WTC11 (cell line): ENCODE measurements at regions not wholly inside any gene's neighbourhood (a gene's known extent, or its start where the extent isn't known, plus 50 kb on each side); places are given as distances from the start of the nearest gene placed in this dataset.

Experiments used
- SP1 ChIP-seq: sonication (generic); formaldehyde crosslinking; conservative IDR thresholded peaks from 2 replicates; pipeline ENCODE4 v1.8.1; 2022; ENCODE audit warnings: missing genetic modification reagents
- TEAD4 ChIP-seq: sonication (generic); formaldehyde crosslinking; IDR thresholded peaks from 2 replicates; pipeline ENCODE4 v1.8.0; 2022; ENCODE audit warnings: mild to moderate bottlenecking, missing genetic modification reagents
- ZNF416 ChIP-seq: fragments of 250-450 bp; sonication (Bioruptor Pico); IDR thresholded peaks from 2 replicates; pipeline ENCODE4 v1.9.0; 2021; ENCODE audit warnings: mild to moderate bottlenecking, inconsistent platforms
- TF ChIP-seq, protein P1 (sequence below): sonication (generic); formaldehyde crosslinking; IDR thresholded peaks from 2 replicates; pipeline ENCODE4 v1.8.1; 2022; ENCODE audit warnings: mild to moderate bottlenecking, missing genetic modification reagents, moderate library complexity, borderline replicate concordance
- TF ChIP-seq, protein P2 (sequence below): fragments of 200-600 bp; IDR thresholded peaks from 2 replicates; pipeline ENCODE4 v1.8.0; 2022; ENCODE audit warnings: antibody characterized with exemption
- TF ChIP-seq, protein P3 (sequence below): sonication (generic); formaldehyde crosslinking; IDR thresholded peaks from 2 replicates; pipeline ENCODE4 v1.8.0; 2022; ENCODE audit warnings: mild to moderate bottlenecking, missing genetic modification reagents
- TF ChIP-seq, protein P4 (sequence below): sonication (generic); formaldehyde crosslinking; IDR thresholded peaks from 2 replicates; pipeline ENCODE4 v1.8.1; 2023; ENCODE audit warnings: mild to moderate bottlenecking, missing genetic modification reagents, borderline replicate concordance
- TF ChIP-seq, protein P5 (sequence below): sonication (generic); formaldehyde crosslinking; IDR thresholded peaks from 2 replicates; pipeline ENCODE4 v1.8.0; 2023; ENCODE audit warnings: mild to moderate bottlenecking, missing genetic modification reagents

DNA sequence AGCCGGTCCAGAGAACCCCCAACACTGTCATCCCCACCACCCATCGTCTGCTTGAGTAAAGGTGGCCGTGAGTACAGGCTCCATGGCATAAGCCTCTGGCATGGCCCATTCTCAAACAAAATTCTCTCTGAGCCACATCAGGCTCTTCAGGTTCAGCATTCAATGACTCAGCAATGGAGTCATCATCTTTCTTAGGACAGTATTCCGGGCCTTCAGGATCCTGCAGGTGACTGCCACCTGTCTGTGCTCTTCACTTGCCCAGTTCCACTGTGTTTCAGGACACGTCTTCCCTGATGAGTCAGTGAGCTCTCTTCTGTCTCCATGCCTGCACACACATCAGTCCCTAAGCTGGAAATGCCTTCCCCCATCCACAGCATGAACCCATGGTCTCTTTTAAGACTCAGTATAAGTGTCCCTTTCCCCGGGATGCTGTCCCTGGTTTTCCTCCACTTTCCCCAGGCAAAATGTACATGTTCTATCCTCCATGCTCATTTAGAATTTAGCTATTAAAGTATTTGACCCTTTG lies 81.1 kb upstream of the FGGY start:
- no peak for TF ChIP-seq ZNF416 (CRISPR knock-in tag)
- TF ChIP-seq TEAD4 (CRISPR knock-in tag): no peak
- TF ChIP-seq, protein P1, sequence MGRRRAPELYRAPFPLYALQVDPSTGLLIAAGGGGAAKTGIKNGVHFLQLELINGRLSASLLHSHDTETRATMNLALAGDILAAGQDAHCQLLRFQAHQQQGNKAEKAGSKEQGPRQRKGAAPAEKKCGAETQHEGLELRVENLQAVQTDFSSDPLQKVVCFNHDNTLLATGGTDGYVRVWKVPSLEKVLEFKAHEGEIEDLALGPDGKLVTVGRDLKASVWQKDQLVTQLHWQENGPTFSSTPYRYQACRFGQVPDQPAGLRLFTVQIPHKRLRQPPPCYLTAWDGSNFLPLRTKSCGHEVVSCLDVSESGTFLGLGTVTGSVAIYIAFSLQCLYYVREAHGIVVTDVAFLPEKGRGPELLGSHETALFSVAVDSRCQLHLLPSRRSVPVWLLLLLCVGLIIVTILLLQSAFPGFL (CRISPR knock-in tag): no peak
- TF ChIP-seq, protein P2, sequence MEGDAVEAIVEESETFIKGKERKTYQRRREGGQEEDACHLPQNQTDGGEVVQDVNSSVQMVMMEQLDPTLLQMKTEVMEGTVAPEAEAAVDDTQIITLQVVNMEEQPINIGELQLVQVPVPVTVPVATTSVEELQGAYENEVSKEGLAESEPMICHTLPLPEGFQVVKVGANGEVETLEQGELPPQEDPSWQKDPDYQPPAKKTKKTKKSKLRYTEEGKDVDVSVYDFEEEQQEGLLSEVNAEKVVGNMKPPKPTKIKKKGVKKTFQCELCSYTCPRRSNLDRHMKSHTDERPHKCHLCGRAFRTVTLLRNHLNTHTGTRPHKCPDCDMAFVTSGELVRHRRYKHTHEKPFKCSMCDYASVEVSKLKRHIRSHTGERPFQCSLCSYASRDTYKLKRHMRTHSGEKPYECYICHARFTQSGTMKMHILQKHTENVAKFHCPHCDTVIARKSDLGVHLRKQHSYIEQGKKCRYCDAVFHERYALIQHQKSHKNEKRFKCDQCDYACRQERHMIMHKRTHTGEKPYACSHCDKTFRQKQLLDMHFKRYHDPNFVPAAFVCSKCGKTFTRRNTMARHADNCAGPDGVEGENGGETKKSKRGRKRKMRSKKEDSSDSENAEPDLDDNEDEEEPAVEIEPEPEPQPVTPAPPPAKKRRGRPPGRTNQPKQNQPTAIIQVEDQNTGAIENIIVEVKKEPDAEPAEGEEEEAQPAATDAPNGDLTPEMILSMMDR: no peak
- TF ChIP-seq SP1 (CRISPR knock-in tag): no peak
- TF ChIP-seq, protein P3, sequence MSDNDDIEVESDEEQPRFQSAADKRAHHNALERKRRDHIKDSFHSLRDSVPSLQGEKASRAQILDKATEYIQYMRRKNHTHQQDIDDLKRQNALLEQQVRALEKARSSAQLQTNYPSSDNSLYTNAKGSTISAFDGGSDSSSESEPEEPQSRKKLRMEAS: no peak
- TF ChIP-seq, protein P4, sequence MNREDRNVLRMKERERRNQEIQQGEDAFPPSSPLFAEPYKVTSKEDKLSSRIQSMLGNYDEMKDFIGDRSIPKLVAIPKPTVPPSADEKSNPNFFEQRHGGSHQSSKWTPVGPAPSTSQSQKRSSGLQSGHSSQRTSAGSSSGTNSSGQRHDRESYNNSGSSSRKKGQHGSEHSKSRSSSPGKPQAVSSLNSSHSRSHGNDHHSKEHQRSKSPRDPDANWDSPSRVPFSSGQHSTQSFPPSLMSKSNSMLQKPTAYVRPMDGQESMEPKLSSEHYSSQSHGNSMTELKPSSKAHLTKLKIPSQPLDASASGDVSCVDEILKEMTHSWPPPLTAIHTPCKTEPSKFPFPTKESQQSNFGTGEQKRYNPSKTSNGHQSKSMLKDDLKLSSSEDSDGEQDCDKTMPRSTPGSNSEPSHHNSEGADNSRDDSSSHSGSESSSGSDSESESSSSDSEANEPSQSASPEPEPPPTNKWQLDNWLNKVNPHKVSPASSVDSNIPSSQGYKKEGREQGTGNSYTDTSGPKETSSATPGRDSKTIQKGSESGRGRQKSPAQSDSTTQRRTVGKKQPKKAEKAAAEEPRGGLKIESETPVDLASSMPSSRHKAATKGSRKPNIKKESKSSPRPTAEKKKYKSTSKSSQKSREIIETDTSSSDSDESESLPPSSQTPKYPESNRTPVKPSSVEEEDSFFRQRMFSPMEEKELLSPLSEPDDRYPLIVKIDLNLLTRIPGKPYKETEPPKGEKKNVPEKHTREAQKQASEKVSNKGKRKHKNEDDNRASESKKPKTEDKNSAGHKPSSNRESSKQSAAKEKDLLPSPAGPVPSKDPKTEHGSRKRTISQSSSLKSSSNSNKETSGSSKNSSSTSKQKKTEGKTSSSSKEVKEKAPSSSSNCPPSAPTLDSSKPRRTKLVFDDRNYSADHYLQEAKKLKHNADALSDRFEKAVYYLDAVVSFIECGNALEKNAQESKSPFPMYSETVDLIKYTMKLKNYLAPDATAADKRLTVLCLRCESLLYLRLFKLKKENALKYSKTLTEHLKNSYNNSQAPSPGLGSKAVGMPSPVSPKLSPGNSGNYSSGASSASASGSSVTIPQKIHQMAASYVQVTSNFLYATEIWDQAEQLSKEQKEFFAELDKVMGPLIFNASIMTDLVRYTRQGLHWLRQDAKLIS (CRISPR knock-in tag): no peak
- TF ChIP-seq, protein P5, sequence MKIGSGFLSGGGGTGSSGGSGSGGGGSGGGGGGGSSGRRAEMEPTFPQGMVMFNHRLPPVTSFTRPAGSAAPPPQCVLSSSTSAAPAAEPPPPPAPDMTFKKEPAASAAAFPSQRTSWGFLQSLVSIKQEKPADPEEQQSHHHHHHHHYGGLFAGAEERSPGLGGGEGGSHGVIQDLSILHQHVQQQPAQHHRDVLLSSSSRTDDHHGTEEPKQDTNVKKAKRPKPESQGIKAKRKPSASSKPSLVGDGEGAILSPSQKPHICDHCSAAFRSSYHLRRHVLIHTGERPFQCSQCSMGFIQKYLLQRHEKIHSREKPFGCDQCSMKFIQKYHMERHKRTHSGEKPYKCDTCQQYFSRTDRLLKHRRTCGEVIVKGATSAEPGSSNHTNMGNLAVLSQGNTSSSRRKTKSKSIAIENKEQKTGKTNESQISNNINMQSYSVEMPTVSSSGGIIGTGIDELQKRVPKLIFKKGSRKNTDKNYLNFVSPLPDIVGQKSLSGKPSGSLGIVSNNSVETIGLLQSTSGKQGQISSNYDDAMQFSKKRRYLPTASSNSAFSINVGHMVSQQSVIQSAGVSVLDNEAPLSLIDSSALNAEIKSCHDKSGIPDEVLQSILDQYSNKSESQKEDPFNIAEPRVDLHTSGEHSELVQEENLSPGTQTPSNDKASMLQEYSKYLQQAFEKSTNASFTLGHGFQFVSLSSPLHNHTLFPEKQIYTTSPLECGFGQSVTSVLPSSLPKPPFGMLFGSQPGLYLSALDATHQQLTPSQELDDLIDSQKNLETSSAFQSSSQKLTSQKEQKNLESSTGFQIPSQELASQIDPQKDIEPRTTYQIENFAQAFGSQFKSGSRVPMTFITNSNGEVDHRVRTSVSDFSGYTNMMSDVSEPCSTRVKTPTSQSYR (CRISPR knock-in tag): no peak
